ENCODE measurements at regions not wholly inside any gene's neighbourhood (a gene's known extent, or its start where the extent isn't known, plus 50 kb on each side); places are given as distances from the start of the nearest gene placed in this dataset.

- Histone ChIP-seq H3K9ac (replicated peaks; ENCODE audit: extremely low read depth, insufficient read depth, low read length) (no peak overlapping the region), H3K79me2 (ENCODE audit: control insufficient read depth, insufficient read depth, low read length) (no peaks in the 10 kb centered on the region), H3K36me3 (ENCODE audit: control insufficient read depth in 2 of 2, extremely low read depth in 1 of 2, insufficient read depth in 2 of 2, low read length in 2 of 2) (no peaks in the 10 kb centered on the region), H2AFZ (ENCODE audit: low read depth, low read length) (no peak overlapping the region), H4K20me1 (replicated peaks; ENCODE audit: control insufficient read depth, extremely low read depth, insufficient read depth, low read length) (no peaks in the 10 kb centered on the region), H3K9me1 (replicated peaks; ENCODE audit: control insufficient read depth, extremely low read depth, insufficient read depth, low read length) (no peaks in the 10 kb centered on the region), H3K9me3 (replicated peaks; ENCODE audit: control insufficient read depth, insufficient read depth, low read length) (no peaks in the 10 kb centered on the region), H3K4me2 (ENCODE audit: insufficient read depth, low read length) (no peak overlapping the region), H3K27me3 (ENCODE audit: control insufficient read depth in 2 of 2, insufficient read depth in 2 of 2, low read length in 2 of 2) (no peaks in the 10 kb centered on the region), H3K27ac (ENCODE audit: insufficient read depth, low read depth, low read length) (no peak overlapping the region), H3K4me3 (replicated peaks in 1 of 3; ENCODE audit: insufficient read depth in 1 of 3, low read depth in 1 of 3, low read length in 3 of 3) (no peak overlapping the region), H3K4me1 (ENCODE audit: control insufficient read depth, extremely low read depth, insufficient read depth, low read length) (peaks cover 37% of the 10 kb centered on the region)
- no TSS peak for BruUV-seq (replicated peaks)
- TF ChIP-seq, protein P1, sequence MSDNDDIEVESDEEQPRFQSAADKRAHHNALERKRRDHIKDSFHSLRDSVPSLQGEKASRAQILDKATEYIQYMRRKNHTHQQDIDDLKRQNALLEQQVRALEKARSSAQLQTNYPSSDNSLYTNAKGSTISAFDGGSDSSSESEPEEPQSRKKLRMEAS (IDR thresholded peaks at IDR 0.05; ENCODE audit: insufficient read depth, insufficient read length): no peak
- no peak for TF ChIP-seq GATA2 (IDR thresholded peaks at IDR 0.05; ENCODE audit: insufficient read depth, insufficient read length, low read depth, low read length)
- ChIA-PET CTCF (interaction anchor here (1.4 kb wide), 1 partner anchor 89 kb away, joined by 3 read pairs; no protein-coding TSS in a partner anchor), POLR2A (no interaction called here)
- FAIRE-seq (no peak), DNase-seq (ENCODE audit: low read depth, low spot score) (no peak)
- intact Hi-C loops (cut with micrococcal nuclease) (loop anchor here (5.0 kb wide), 1 partner anchor 553 kb away; no protein-coding TSS in a partner anchor), dilution Hi-C loops (cut with MboI; ENCODE audit: extremely low pct_ligation_motif_present, low sequenced_read_pairs) (no loop called here)
Measured at GRCh38 chr21:35929901-35930300, 130.4 kb downstream of the SETD4 start.

DNA sequence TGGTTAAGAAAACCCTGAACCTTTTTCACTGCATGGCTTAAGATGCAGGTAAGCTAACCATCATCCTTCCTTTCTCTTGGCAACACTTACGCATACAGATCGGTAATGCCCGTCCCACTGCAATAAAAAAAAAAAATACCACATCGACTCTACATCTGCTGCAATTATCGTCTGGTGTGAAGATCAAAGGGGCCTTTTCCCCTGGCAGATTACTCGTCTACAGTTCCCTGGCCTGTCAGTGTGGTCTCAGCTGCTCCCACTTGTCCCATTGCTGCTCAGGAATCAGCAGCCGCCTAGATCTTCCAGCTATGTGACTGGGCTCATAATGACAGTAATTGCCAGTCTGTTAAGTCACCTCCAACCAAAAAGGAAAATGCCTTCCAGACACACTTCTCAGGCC lies 133.1 kb downstream of the SETD4 start:
- no peaks in the 10 kb centered on the region for H3K27me3 ChIP-seq (ENCODE audit: control insufficient read depth in 2 of 2, insufficient read depth in 2 of 2, low read length in 2 of 2)
- no peaks in the 10 kb centered on the region for H3K79me2 ChIP-seq (ENCODE audit: control insufficient read depth, insufficient read depth, low read length)
- no peaks in the 10 kb centered on the region for H3K36me3 ChIP-seq (ENCODE audit: control insufficient read depth in 2 of 2, extremely low read depth in 1 of 2, insufficient read depth in 2 of 2, low read length in 2 of 2)
- H3K9ac ChIP-seq (replicated peaks; ENCODE audit: extremely low read depth, insufficient read depth, low read length): no peak overlapping the region
- intact Hi-C loops (cut with micrococcal nuclease): no loop called here
- H3K4me1 ChIP-seq (ENCODE audit: control insufficient read depth, extremely low read depth, insufficient read depth, low read length): peaks cover 18% of the 10 kb centered on the region
- no peak overlapping the region for H3K4me3 ChIP-seq (replicated peaks in 1 of 3; ENCODE audit: insufficient read depth in 1 of 3, low read depth in 1 of 3, low read length in 3 of 3)
- ChIA-PET CTCF (interaction anchor here (1.4 kb wide), 1 partner anchor 87 kb away, joined by 3 read pairs; no protein-coding TSS in a partner anchor), POLR2A (no interaction called here)
- H3K4me2 ChIP-seq (ENCODE audit: insufficient read depth, low read length): no peak overlapping the region
- BruUV-seq (replicated peaks): no TSS peak
- DNase-seq (ENCODE audit: low read depth, low spot score): no peak
- TF ChIP-seq, protein P1 (IDR thresholded peaks at IDR 0.05; ENCODE audit: insufficient read depth, insufficient read length): no peak
- TF ChIP-seq POLR2A (IDR thresholded peaks at IDR 0.05; ENCODE audit: low read depth, low read length) (no peak), MYC (IDR thresholded peaks at IDR 0.05; ENCODE audit: low read depth, low read length) (no peak), EZH2 (IDR thresholded peaks at IDR 0.05; ENCODE audit: borderline replicate concordance, low read depth, low read length, severe bottlenecking) (no peak), FOS (IDR thresholded peaks at IDR 0.05; ENCODE audit: borderline replicate concordance, insufficient read depth, low read length) (no peak), POLR2AphosphoS5 (IDR thresholded peaks at IDR 0.05; ENCODE audit: insufficient read depth, low read depth, low read length) (no peak), JUN (IDR thresholded peaks at IDR 0.05; ENCODE audit: borderline replicate concordance, insufficient read depth, insufficient read length, low read depth) (no peak), GATA2 (IDR thresholded peaks at IDR 0.05; ENCODE audit: insufficient read depth, insufficient read length, low read depth, low read length) (no peak)
- TF ChIP-seq, protein P2, sequence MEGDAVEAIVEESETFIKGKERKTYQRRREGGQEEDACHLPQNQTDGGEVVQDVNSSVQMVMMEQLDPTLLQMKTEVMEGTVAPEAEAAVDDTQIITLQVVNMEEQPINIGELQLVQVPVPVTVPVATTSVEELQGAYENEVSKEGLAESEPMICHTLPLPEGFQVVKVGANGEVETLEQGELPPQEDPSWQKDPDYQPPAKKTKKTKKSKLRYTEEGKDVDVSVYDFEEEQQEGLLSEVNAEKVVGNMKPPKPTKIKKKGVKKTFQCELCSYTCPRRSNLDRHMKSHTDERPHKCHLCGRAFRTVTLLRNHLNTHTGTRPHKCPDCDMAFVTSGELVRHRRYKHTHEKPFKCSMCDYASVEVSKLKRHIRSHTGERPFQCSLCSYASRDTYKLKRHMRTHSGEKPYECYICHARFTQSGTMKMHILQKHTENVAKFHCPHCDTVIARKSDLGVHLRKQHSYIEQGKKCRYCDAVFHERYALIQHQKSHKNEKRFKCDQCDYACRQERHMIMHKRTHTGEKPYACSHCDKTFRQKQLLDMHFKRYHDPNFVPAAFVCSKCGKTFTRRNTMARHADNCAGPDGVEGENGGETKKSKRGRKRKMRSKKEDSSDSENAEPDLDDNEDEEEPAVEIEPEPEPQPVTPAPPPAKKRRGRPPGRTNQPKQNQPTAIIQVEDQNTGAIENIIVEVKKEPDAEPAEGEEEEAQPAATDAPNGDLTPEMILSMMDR (IDR thresholded peaks at IDR 0.05; ENCODE audit: extremely low read depth in 1 of 2, insufficient read depth in 1 of 2, low read depth in 1 of 2, low read length in 2 of 2): no peak
- H4K20me1 ChIP-seq (replicated peaks; ENCODE audit: control insufficient read depth, extremely low read depth, insufficient read depth, low read length): no peaks in the 10 kb centered on the region
- no peaks in the 10 kb centered on the region for H3K9me3 ChIP-seq (replicated peaks; ENCODE audit: control insufficient read depth, insufficient read depth, low read length)
- H3K27ac ChIP-seq (ENCODE audit: insufficient read depth, low read depth, low read length): no peak overlapping the region
- H2AFZ ChIP-seq (ENCODE audit: low read depth, low read length): no peak overlapping the region
- FAIRE-seq: no peak
- dilution Hi-C loops (cut with MboI; ENCODE audit: extremely low pct_ligation_motif_present, low sequenced_read_pairs): no loop called here
- no peaks in the 10 kb centered on the region for H3K9me1 ChIP-seq (replicated peaks; ENCODE audit: control insufficient read depth, extremely low read depth, insufficient read depth, low read length)

All from endothelial cell of umbilical vein (primary cell).